ENCODE measurements at regions not wholly inside any gene's neighbourhood (a gene's known extent, or its start where the extent isn't known, plus 50 kb on each side); places are given as distances from the start of the nearest gene placed in this dataset.
"Not testable (repeated sequence)": the region's sequence is repeated elsewhere in the genome, so short reads cannot be mapped to it uniquely, and the experiment has no call there.

DNA sequence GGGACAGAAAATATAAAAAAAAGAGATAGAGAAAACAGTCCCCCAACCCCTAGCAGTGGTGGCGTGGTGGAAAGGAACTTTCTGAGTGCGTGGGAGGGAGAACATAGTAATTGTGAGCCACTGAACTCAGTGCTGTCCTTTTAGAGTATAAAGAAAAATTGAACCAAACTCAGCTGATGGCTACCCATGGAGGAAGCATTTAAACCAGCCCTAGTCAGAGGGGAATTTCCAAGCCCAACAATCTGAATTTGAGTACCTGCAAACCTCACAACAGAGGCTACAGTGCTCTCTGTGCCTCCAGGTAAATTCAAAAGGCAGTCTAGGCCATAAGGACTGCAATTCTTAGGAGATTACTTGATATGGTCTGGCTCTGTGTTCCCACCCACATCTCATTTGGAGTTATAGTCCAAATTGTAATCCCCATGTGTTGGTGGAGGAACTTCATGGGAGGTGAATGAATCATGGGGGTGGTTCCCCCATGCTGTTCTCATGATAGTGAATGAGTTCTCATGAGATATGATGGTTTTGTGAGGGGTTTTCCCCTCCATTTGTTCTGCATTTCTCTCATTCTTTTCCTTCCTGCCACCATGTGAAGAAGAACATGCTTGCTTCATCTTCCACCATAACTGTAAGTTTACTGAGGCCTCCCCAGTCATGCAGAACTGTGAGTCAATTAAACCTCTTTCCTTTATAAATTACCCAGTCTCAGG is 687.8 kb downstream of the FAM181B start:
- FAIRE-seq = no peak

DNA sequence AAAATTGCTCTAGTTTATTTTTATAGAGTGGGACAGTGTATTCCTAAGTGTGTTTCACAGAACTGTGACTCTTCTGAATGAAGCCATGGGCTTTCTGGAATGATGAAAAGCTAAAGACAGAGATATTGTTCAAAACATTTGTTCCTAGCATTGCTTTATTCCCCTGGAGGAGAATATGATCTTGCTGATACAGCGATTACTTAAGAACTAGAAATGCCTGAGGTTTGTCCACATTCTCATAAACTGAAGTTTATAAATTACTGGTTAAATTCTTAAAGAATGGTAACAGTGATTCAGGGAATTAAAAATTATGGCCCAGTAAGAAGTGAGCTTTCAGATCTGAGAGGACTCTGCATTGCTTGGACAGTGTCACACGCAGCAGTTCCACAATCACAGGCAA is 690.3 kb downstream of the FAM181B start:
- no peak for FAIRE-seq

- FAIRE-seq = no peak
Observed at GRCh38 chr11:82041764-82042163, 691.9 kb downstream of the FAM181B start.

GRCh38 chr11:82038154-82038553 is 695.5 kb downstream of the FAM181B start:
- no peak for FAIRE-seq

DNA sequence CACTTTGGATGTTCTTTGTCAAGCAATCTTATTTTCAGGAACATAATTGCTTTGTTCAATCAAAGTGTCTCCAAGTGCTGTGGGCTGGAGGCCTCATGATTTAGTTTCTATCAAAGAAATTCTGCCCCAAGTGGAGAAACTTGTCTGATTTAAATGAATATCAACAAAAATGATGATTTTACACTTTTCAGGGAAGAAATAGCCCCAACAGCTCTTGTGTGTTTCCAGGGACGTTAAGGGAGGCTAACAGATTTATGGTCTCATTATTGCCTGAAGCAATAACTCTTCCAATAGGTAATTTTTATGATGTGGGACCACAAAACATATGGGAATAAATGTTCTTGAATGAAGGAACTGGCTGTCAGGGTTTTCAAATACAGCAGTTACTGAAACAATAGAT is 699.1 kb downstream of the FAM181B start:
- no peak for FAIRE-seq

- not testable (repeated sequence) for FAIRE-seq
Observed at GRCh38 chr11:82027335-82027734, 706.3 kb downstream of the FAM181B start.

GRCh38 chr11:82024760-82025159 is 708.9 kb downstream of the FAM181B start:
- FAIRE-seq = no peak

GRCh38 chr11:82012276-82012675 is 721.4 kb downstream of the FAM181B start:
- FAIRE-seq = no peak

DNA sequence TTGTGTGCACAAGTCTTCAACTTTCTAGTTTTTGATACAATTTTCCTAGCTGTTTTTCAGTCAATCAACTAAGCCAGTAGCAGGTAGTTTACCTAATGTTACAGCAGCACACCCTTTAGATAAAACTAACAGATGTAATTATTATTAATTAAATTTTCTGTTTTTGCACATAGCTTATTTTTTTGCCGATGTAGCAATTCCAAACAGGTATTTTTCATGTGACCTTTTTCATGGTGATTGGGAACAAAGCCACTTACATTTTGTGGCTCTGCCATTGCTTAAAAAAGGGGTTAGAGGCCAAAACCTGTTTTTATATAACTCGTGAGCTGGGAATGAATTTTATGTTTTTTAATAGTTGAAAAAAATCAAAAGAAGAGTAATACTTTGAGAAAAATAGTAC is 724.5 kb downstream of the FAM181B start:
- no peak for FAIRE-seq

GRCh38 chr11:82007521-82007920 is 726.1 kb downstream of the FAM181B start:
- no peak for FAIRE-seq

- no peak for FAIRE-seq
Observed at GRCh38 chr11:82004537-82005213, 729.0 kb downstream of the FAM181B start.

GRCh38 chr11:82003671-82004515 is 729.8 kb downstream of the FAM181B start:
- no peak for FAIRE-seq

DNA sequence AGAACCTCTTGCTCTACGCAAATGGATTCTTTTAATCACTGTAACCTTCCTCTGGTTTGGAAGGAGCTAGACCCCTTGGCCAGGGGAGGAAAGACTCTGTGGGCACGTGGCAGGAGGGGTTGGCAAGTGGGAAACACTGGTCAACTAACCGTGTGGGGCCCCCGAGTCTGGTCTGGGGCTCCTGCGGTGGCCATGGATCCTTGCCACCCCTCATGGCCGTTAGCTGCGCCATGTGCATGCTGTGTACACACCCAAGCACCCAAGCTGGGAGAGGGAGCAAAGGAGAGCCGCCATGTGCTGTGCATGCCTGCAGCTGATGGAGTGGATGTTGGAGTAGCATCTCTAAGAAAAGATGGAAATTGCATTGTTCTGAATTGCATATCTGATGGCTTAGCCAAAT is 730.6 kb downstream of the FAM181B start:
- FAIRE-seq = no peak

DNA sequence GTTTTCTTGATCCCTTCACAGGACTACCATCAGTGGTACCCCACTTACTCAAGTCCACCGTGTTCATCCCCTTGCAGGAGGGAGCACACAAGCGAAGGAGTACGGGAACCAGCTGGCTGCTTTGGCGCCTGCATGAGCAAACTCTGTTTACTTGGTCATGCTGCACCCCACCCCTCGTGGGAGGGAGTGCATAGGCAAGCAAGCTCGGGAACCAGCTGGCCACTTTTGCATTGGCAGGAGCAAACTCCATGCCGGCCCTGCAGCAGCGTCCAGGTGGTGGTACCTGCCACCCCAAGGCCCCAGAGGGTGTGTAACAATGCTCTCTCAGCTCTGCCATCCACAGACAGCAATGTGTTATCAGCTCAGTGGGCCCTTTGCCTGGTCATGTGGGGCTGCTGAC is 737.8 kb downstream of the FAM181B start:
- FAIRE-seq = no peak

- FAIRE-seq = no peak
Observed at GRCh38 chr11:81993755-81994154, 739.9 kb downstream of the FAM181B start.

- FAIRE-seq = no peak
Observed at GRCh38 chr11:81990659-81991443, 742.8 kb downstream of the FAM181B start.

DNA sequence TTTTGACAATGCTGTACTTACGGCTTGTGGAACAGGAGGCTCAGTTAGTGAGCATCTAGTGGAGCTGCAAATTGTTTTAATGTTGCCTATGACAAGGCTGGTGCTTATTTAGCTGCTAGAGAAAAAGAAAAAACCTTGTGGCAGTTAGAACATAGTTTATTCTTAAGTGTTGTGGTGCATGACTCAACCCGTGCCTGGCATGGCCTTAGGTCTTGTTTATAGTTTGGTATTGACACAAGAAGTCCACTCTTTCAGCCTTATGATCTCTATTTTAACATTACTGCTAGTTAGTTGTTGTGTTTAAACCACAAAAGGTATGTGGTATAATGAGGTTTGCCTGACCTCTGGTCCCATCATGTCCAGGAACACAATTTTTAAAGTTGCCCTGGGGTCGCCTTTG is 744.6 kb downstream of the FAM181B start:
- no peak for FAIRE-seq

DNA sequence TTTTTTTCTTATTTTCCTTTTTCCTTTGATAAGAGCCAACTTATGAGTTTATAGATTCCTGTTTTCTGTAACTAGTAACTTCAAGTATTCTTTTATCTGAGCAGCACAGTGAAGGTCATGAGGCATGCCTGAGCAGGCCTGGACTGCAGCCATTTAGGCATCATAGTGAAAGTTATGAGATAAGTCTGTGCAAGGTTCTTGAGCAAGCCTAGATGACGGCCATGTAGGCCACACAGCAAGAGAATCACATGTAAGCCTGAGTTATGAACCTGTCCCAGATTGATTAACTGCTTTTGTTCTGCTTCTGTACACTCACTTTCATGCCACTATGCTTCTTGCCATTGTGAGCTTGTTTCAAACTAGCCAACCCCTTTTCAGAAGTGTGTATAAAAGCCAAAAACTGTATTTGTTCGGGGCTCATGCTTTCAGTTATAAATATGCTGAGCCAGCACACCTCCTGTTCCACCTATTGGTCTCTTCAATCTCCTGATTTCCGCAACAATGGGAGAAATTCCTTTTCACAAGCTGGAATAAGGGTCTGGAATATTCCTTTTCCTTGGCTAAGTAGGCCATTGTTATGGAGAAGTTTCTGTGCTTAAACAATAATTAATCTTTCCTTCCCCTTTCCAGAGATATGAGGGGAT is 745.7 kb downstream of the FAM181B start:
- no peak for FAIRE-seq

DNA sequence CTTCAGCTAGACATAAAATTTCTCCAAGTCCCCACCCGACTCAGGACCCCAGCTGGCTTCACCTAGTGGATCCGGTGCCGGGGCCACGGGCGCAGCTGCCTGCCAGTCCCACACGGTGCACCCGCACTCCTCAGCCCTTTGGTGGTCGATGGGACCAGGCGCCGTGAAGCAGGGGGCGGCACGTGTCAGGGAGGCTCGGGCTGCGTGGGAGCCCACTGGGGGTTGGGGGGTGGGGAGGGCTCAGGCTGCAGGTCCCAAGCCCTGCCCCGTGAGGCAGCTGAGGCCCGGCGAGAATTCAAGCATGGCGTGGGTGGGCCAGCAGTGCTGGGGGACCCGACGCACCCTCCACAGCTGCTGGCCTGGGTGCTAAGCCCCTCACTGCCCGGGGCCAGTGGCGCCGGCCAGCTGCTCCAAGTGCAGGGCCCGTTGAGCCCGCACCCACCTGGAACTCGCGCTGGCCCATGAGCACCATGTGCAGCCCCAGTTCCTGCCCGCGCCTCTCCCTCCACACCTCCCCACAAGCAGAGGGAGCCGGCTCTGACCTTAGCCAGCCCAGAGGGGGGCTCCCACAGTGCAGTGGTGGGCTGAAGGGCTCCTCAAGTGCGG is 747.0 kb downstream of the FAM181B start:
- FAIRE-seq = no peak

DNA sequence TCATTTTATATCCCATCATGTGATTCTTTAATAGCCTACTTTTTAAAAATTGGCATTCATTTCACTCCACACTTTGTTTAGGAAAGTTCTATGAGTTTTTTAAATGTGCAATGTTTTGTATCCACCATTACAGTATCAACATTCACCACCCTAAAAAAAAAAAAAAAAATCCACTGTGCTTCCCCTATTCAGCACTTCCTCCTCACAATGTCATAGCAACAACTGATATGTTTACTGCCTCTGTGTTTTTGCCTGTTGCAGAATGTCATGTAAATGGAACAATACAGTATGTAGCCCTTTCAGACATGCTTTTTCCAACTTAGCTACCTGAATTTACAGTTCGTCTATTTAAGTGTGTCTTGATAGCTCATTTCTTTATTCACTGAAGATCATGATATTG is 754.2 kb downstream of the FAM181B start:
- FAIRE-seq = no peak

GRCh38 chr11:81975261-81975900 is 758.3 kb downstream of the FAM181B start:
- no peak for FAIRE-seq

Data from TTC549 (cell line).